Bone marrow (tissue), 2 donors: ENCODE measurements at regions not wholly inside any gene's neighbourhood (a gene's known extent, or its start where the extent isn't known, plus 50 kb on each side); places are given as distances from the start of the nearest gene placed in this dataset.

ENCODE experiments used
- DNase-seq, 2 donors: peaks; one replicate each; lab custom pipeline; 2025; lab: John Stamatoyannopoulos, UW

GRCh38 chr1:199855580-199855979 is 171.9 kb upstream of the NR5A2 start:
- DNase-seq = no peak

- DNase-seq = no peak
Observed at GRCh38 chr1:199856216-199856780, 171.2 kb upstream of the NR5A2 start.

GRCh38 chr1:199857108-199857507 is 170.4 kb upstream of the NR5A2 start:
- DNase-seq = peak in 1 of 2 donors; percentile 80

GRCh38 chr1:199857516-199857915 is 170.0 kb upstream of the NR5A2 start:
- no peak for DNase-seq

GRCh38 chr1:199858171-199858570 is 169.3 kb upstream of the NR5A2 start:
- DNase-seq = no peak

GRCh38 chr1:199858856-199859255 is 168.7 kb upstream of the NR5A2 start:
- no peak for DNase-seq

- DNase-seq = peak in 1 of 2 donors; percentile 98
Observed at GRCh38 chr1:199859491-199859933, 168.0 kb upstream of the NR5A2 start.

- no peak for DNase-seq
Observed at GRCh38 chr1:199861020-199861795, 166.3 kb upstream of the NR5A2 start.

- no peak for DNase-seq
Observed at GRCh38 chr1:199862047-199862446, 165.5 kb upstream of the NR5A2 start.

GRCh38 chr1:199866210-199866617 is 161.3 kb upstream of the NR5A2 start:
- no peak for DNase-seq

GRCh38 chr1:199867601-199868000 is 159.9 kb upstream of the NR5A2 start:
- DNase-seq = peak in 1 of 2 donors; percentile 96

- no peak for DNase-seq
Observed at GRCh38 chr1:199868777-199869176, 158.7 kb upstream of the NR5A2 start.

- DNase-seq = no peak
Observed at GRCh38 chr1:199875337-199875736, 152.2 kb upstream of the NR5A2 start.

GRCh38 chr1:199875856-199876255 is 151.7 kb upstream of the NR5A2 start:
- no peak for DNase-seq

- DNase-seq = peak in 1 of 2 donors; percentile 9
Observed at GRCh38 chr1:199877526-199878384, 149.8 kb upstream of the NR5A2 start.

- peak in 1 of 2 donors; percentile 65 for DNase-seq
Observed at GRCh38 chr1:199878823-199879222, 148.7 kb upstream of the NR5A2 start.

- DNase-seq = no peak
Observed at GRCh38 chr1:199898654-199899053, 128.9 kb upstream of the NR5A2 start.

GRCh38 chr1:199901341-199901740 is 126.2 kb upstream of the NR5A2 start:
- DNase-seq = no peak

GRCh38 chr1:199907361-199907760 is 120.1 kb upstream of the NR5A2 start:
- no peak for DNase-seq

GRCh38 chr1:199909137-199909536 is 118.4 kb upstream of the NR5A2 start:
- no peak for DNase-seq

GRCh38 chr1:199913318-199913717 is 114.2 kb upstream of the NR5A2 start:
- DNase-seq = no peak

- no peak for DNase-seq
Observed at GRCh38 chr1:199914546-199914945, 113.0 kb upstream of the NR5A2 start.
